T-helper 17 cell (primary cell): ENCODE measurements at regions not wholly inside any gene's neighbourhood (a gene's known extent, or its start where the extent isn't known, plus 50 kb on each side); places are given as distances from the start of the nearest gene placed in this dataset.
A peak's percentile ranks its signal among the peaks of the same experiment; 100 is the strongest.
"Not testable (repeated sequence)": the region's sequence is repeated elsewhere in the genome, so short reads cannot be mapped to it uniquely, and the experiment has no call there.

Experiments
- ATAC-seq: fragments of 150-1000 bp; cut with Tn5 transposase; 2 replicates; pipeline ENCODE4 v1.10.0; 2021; ENCODE audit warnings: mild to moderate bottlenecking, moderate library complexity
- DNase-seq, 3 donors: peaks; one replicate each; pipeline versions ENCODE4 v3.0.0 to v3.0.0-alpha.2; 2020 to 2021
- H3K9me3 ChIP-seq: one replicate; pipeline ENCODE4 v1.7.0; 2013; ENCODE audit warnings: low read length, mild to moderate bottlenecking; ENCODE audit not compliant: control insufficient read depth, poor library complexity, severe bottlenecking
- H3K27ac Mint-ChIP-seq: one replicate; pipeline ENCODE4 v1.8.0; 2022; ENCODE audit warnings: mild to moderate bottlenecking, moderate library complexity, mixed read lengths
- H3K27me3 Mint-ChIP-seq: one replicate; pipeline ENCODE4 v1.8.0; 2022; ENCODE audit warnings: mixed read lengths
- H3K36me3 Mint-ChIP-seq: one replicate; pipeline ENCODE4 v1.8.0; 2022; ENCODE audit warnings: low read depth, mixed read lengths
- H3K4me1 Mint-ChIP-seq: one replicate; pipeline ENCODE4 v1.8.0; 2022; ENCODE audit warnings: mild to moderate bottlenecking, mixed read lengths
- H3K4me3 Mint-ChIP-seq: one replicate; pipeline ENCODE4 v1.8.0; 2022; ENCODE audit warnings: mild to moderate bottlenecking, moderate library complexity, mixed read lengths

GRCh38 chr17:31608659-31609254, 217.3 kb downstream of the RAB11FIP4 start:
- no peaks in the 10 kb centered on the region for H3K9me3 ChIP-seq
- H3K4me1 Mint-ChIP-seq = no peaks in the 10 kb centered on the region
- no peak overlapping the region for H3K27ac Mint-ChIP-seq
- no peak for ATAC-seq
- H3K27me3 Mint-ChIP-seq = peaks cover 4% of the 10 kb centered on the region
- H3K36me3 Mint-ChIP-seq = no peaks in the 10 kb centered on the region
- DNase-seq = no peak
- no peak overlapping the region for H3K4me3 Mint-ChIP-seq

GRCh38 chr17:31605761-31606160, 214.3 kb downstream of the RAB11FIP4 start:
- H3K4me3 Mint-ChIP-seq = no peak overlapping the region
- H3K36me3 Mint-ChIP-seq = no peaks in the 10 kb centered on the region
- no peaks in the 10 kb centered on the region for H3K9me3 ChIP-seq
- DNase-seq (no peak), ATAC-seq (no peak)
- no peaks in the 10 kb centered on the region for H3K4me1 Mint-ChIP-seq
- peaks cover 4% of the 10 kb centered on the region for H3K27me3 Mint-ChIP-seq
- no peak overlapping the region for H3K27ac Mint-ChIP-seq

GRCh38 chr17:31604936-31605335, 213.5 kb downstream of the RAB11FIP4 start:
- ATAC-seq = no peak
- DNase-seq = no peak
- Mint-ChIP-seq H3K27me3 (peaks cover 4% of the 10 kb centered on the region), H3K36me3 (no peaks in the 10 kb centered on the region), H3K4me1 (no peaks in the 10 kb centered on the region), H3K4me3 (no peak overlapping the region), H3K27ac (no peak overlapping the region)
- no peaks in the 10 kb centered on the region for H3K9me3 ChIP-seq

GRCh38 chr17:31600144-31600543, 208.7 kb downstream of the RAB11FIP4 start:
- H3K27ac Mint-ChIP-seq, DNase-seq, H3K4me3 Mint-ChIP-seq, H3K4me1 Mint-ChIP-seq, ATAC-seq, H3K27me3 Mint-ChIP-seq, H3K36me3 Mint-ChIP-seq, H3K9me3 ChIP-seq: not testable (repeated sequence)

- ATAC-seq (no peak), DNase-seq (no peak)
- Mint-ChIP-seq H3K4me1 (peaks cover 5% of the 10 kb centered on the region), H3K27me3 (no peaks in the 10 kb centered on the region), H3K36me3 (no peaks in the 10 kb centered on the region), H3K4me3 (no peak overlapping the region), H3K27ac (no peak overlapping the region)
- H3K9me3 ChIP-seq = no peaks in the 10 kb centered on the region
Observed at GRCh38 chr17:31598921-31599571, 207.6 kb downstream of the RAB11FIP4 start.

GRCh38 chr17:31598399-31598782, 206.9 kb downstream of the RAB11FIP4 start:
- H3K27me3 Mint-ChIP-seq = no peaks in the 10 kb centered on the region
- H3K4me3 Mint-ChIP-seq = no peak overlapping the region
- H3K9me3 ChIP-seq = no peaks in the 10 kb centered on the region
- H3K27ac Mint-ChIP-seq = no peak overlapping the region
- ATAC-seq = no peak
- no peaks in the 10 kb centered on the region for H3K36me3 Mint-ChIP-seq
- no peak for DNase-seq
- peaks cover 5% of the 10 kb centered on the region for H3K4me1 Mint-ChIP-seq

GRCh38 chr17:31597646-31598398, 206.3 kb downstream of the RAB11FIP4 start:
- H3K9me3 ChIP-seq = no peaks in the 10 kb centered on the region
- Mint-ChIP-seq H3K27me3 (no peaks in the 10 kb centered on the region), H3K4me3 (no peak overlapping the region), H3K4me1 (peaks cover 5% of the 10 kb centered on the region), H3K36me3 (no peaks in the 10 kb centered on the region), H3K27ac (no peak overlapping the region)
- ATAC-seq = no peak
- DNase-seq = no peak

- Mint-ChIP-seq H3K4me1 (peaks cover 5% of the 10 kb centered on the region), H3K4me3 (no peak overlapping the region), H3K36me3 (no peaks in the 10 kb centered on the region), H3K27me3 (no peaks in the 10 kb centered on the region), H3K27ac (no peak overlapping the region)
- ATAC-seq (peak; percentile 67), DNase-seq (no peak)
- H3K9me3 ChIP-seq = no peaks in the 10 kb centered on the region
Observed at GRCh38 chr17:31596382-31597323, 205.2 kb downstream of the RAB11FIP4 start.

- H3K4me1 Mint-ChIP-seq = peaks cover 5% of the 10 kb centered on the region
- H3K36me3 Mint-ChIP-seq = no peaks in the 10 kb centered on the region
- no peak for DNase-seq
- no peak overlapping the region for H3K27ac Mint-ChIP-seq
- H3K27me3 Mint-ChIP-seq = no peaks in the 10 kb centered on the region
- no peak for ATAC-seq
- H3K9me3 ChIP-seq = no peaks in the 10 kb centered on the region
- H3K4me3 Mint-ChIP-seq = no peak overlapping the region
Observed at GRCh38 chr17:31595666-31596381, 204.3 kb downstream of the RAB11FIP4 start.

GRCh38 chr17:31595076-31595475, 203.6 kb downstream of the RAB11FIP4 start:
- H3K27me3 Mint-ChIP-seq = no peaks in the 10 kb centered on the region
- no peaks in the 10 kb centered on the region for H3K9me3 ChIP-seq
- ATAC-seq (no peak), DNase-seq (no peak)
- H3K36me3 Mint-ChIP-seq = no peaks in the 10 kb centered on the region
- no peak overlapping the region for H3K4me3 Mint-ChIP-seq
- H3K4me1 Mint-ChIP-seq = peaks cover 5% of the 10 kb centered on the region
- no peak overlapping the region for H3K27ac Mint-ChIP-seq

GRCh38 chr17:31594416-31594815, 202.9 kb downstream of the RAB11FIP4 start:
- ATAC-seq = no peak
- H3K4me1 Mint-ChIP-seq = peaks cover 5% of the 10 kb centered on the region
- no peaks in the 10 kb centered on the region for H3K36me3 Mint-ChIP-seq
- no peaks in the 10 kb centered on the region for H3K9me3 ChIP-seq
- H3K4me3 Mint-ChIP-seq = no peak overlapping the region
- no peak overlapping the region for H3K27ac Mint-ChIP-seq
- H3K27me3 Mint-ChIP-seq = no peaks in the 10 kb centered on the region
- no peak for DNase-seq

GRCh38 chr17:31593806-31594205, 202.3 kb downstream of the RAB11FIP4 start:
- Mint-ChIP-seq H3K4me3 (no peak overlapping the region), H3K36me3 (no peaks in the 10 kb centered on the region), H3K27ac (no peak overlapping the region), H3K27me3 (no peaks in the 10 kb centered on the region), H3K4me1 (peaks cover 5% of the 10 kb centered on the region)
- DNase-seq (no peak), ATAC-seq (no peak)
- no peaks in the 10 kb centered on the region for H3K9me3 ChIP-seq
